ENCODE measurements at regions not wholly inside any gene's neighbourhood (a gene's known extent, or its start where the extent isn't known, plus 50 kb on each side); places are given as distances from the start of the nearest gene placed in this dataset.

- no peaks in the 10 kb centered on the region for H3K27me3 ChIP-seq
- TF ChIP-seq POLR2AphosphoS5 (IDR thresholded peaks at IDR 0.05; ENCODE audit: insufficient read depth in 1 of 2, low read depth in 1 of 2), result no peak
- no peak for TF ChIP-seq POLR2A (IDR thresholded peaks at IDR 0.05)
- no peaks in the 10 kb centered on the region for H3K4me1 ChIP-seq
- no peaks in the 10 kb centered on the region for H3K9me3 ChIP-seq
- H3K36me3 ChIP-seq, result no peaks in the 10 kb centered on the region
- DNase-seq (ENCODE audit: extremely low spot score in 2 of 2), result no peak
- H3K27ac ChIP-seq, result no peak overlapping the region
- intact Hi-C loops (cut with DNase I), result no loop called here
- H3K4me3 ChIP-seq, result no peak overlapping the region
Measured at GRCh38 chr5:51895834-51896233, 512.6 kb downstream of the ISL1 start.

GRCh38 chr5:51902512-51902911 lies 519.3 kb downstream of the ISL1 start:
- no peak overlapping the region for H3K27ac ChIP-seq
- TF ChIP-seq POLR2AphosphoS5 (IDR thresholded peaks at IDR 0.05; ENCODE audit: insufficient read depth in 1 of 2, low read depth in 1 of 2), result no peak
- DNase-seq (ENCODE audit: extremely low spot score in 2 of 2), result no peak
- H3K36me3 ChIP-seq, result no peaks in the 10 kb centered on the region
- no peak overlapping the region for H3K4me3 ChIP-seq
- intact Hi-C loops (cut with DNase I), result no loop called here
- peaks cover 4% of the 10 kb centered on the region for H3K4me1 ChIP-seq
- H3K27me3 ChIP-seq, result no peaks in the 10 kb centered on the region
- H3K9me3 ChIP-seq, result no peaks in the 10 kb centered on the region

- H3K36me3 ChIP-seq, result no peaks in the 10 kb centered on the region
- no peaks in the 10 kb centered on the region for H3K4me1 ChIP-seq
- H3K27me3 ChIP-seq, result no peaks in the 10 kb centered on the region
- no peak overlapping the region for H3K27ac ChIP-seq
- intact Hi-C loops (cut with DNase I), result no loop called here
- no peak overlapping the region for H3K4me3 ChIP-seq
- TF ChIP-seq POLR2AphosphoS5 (IDR thresholded peaks at IDR 0.05; ENCODE audit: insufficient read depth in 1 of 2, low read depth in 1 of 2) (no peak), CTCF (IDR thresholded peaks at IDR 0.05) (no peak), POLR2A (IDR thresholded peaks at IDR 0.05) (no peak)
- H3K9me3 ChIP-seq, result no peaks in the 10 kb centered on the region
- no peak for DNase-seq (ENCODE audit: extremely low spot score in 2 of 2)
Measured at GRCh38 chr5:51908215-51908614, 525.0 kb downstream of the ISL1 start.

- TF ChIP-seq POLR2A (IDR thresholded peaks at IDR 0.05) (no peak), CTCF (IDR thresholded peaks at IDR 0.05) (no peak), POLR2AphosphoS5 (IDR thresholded peaks at IDR 0.05; ENCODE audit: insufficient read depth in 1 of 2, low read depth in 1 of 2) (no peak)
- H3K4me1 ChIP-seq, result no peaks in the 10 kb centered on the region
- H3K27ac ChIP-seq, result no peak overlapping the region
- intact Hi-C loops (cut with DNase I), result no loop called here
- H3K4me3 ChIP-seq, result no peak overlapping the region
- H3K9me3 ChIP-seq, result no peaks in the 10 kb centered on the region
- no peaks in the 10 kb centered on the region for H3K27me3 ChIP-seq
- no peaks in the 10 kb centered on the region for H3K36me3 ChIP-seq
- no peak for DNase-seq (ENCODE audit: extremely low spot score in 2 of 2)
Measured at GRCh38 chr5:51944500-51945125, 561.4 kb downstream of the ISL1 start.

GRCh38 chr5:51958473-51958872 lies 575.2 kb downstream of the ISL1 start:
- Histone ChIP-seq H3K36me3 (no peaks in the 10 kb centered on the region), H3K27me3 (no peaks in the 10 kb centered on the region), H3K27ac (no peak overlapping the region), H3K9me3 (no peaks in the 10 kb centered on the region), H3K4me1 (no peaks in the 10 kb centered on the region), H3K4me3 (no peak overlapping the region)
- intact Hi-C loops (cut with DNase I), result no loop called here
- no peak for DNase-seq (ENCODE audit: extremely low spot score in 2 of 2)
- TF ChIP-seq POLR2AphosphoS5 (IDR thresholded peaks at IDR 0.05; ENCODE audit: insufficient read depth in 1 of 2, low read depth in 1 of 2) (no peak), POLR2A (IDR thresholded peaks at IDR 0.05) (no peak), CTCF (IDR thresholded peaks at IDR 0.05) (no peak)

GRCh38 chr5:51960617-51961121 lies 577.4 kb downstream of the ISL1 start:
- no peaks in the 10 kb centered on the region for H3K4me1 ChIP-seq
- no peaks in the 10 kb centered on the region for H3K27me3 ChIP-seq
- no peaks in the 10 kb centered on the region for H3K9me3 ChIP-seq
- DNase-seq (ENCODE audit: extremely low spot score in 2 of 2), result no peak
- intact Hi-C loops (cut with DNase I), result loop anchor here (10.0 kb wide), 1 partner anchor 1006 kb away; no protein-coding TSS in a partner anchor
- H3K36me3 ChIP-seq, result no peaks in the 10 kb centered on the region
- H3K27ac ChIP-seq, result no peak overlapping the region
- H3K4me3 ChIP-seq, result no peak overlapping the region
- TF ChIP-seq POLR2A (IDR thresholded peaks at IDR 0.05), result no peak
- TF ChIP-seq CTCF (IDR thresholded peaks at IDR 0.05), result peak in 2 of 3 experiments; percentile 48 to 59

Data from vagina (tissue), 2 donors.